MM.1S (cell line): ENCODE measurements at regions not wholly inside any gene's neighbourhood (a gene's known extent, or its start where the extent isn't known, plus 50 kb on each side); places are given as distances from the start of the nearest gene placed in this dataset.
"Not testable (repeated sequence)": the region's sequence is repeated elsewhere in the genome, so short reads cannot be mapped to it uniquely, and the experiment has no call there.

Experiments
- DNase-seq: peaks from one replicate; pipeline ENCODE4 v3.0.0-alpha.2; 2015
- H2AFZ ChIP-seq: fragments of 300-600 bp; sonication (generic); 2 replicates; pipeline ENCODE4 v1.6.0; 2016; ENCODE audit warnings: antibody characterized with exemption, low read length
- H3F3A ChIP-seq: fragments of 300-600 bp; sonication (generic); 2 replicates; pipeline ENCODE4 v1.6.1; 2016; ENCODE audit warnings: mild to moderate bottlenecking, antibody characterized with exemption, low read length, moderate library complexity, mixed read lengths; ENCODE audit not compliant: insufficient read depth
- H3K27ac ChIP-seq: fragments of 300-600 bp; sonication (generic); 2 replicates; pipeline ENCODE4 v1.5.1; 2016; ENCODE audit warnings: mild to moderate bottlenecking, low read length
- H3K27me3 ChIP-seq: fragments of 300-600 bp; sonication (generic); replicated peaks from 2 replicates; pipeline ENCODE4 v1.6.0; 2016; ENCODE audit warnings: low read length; ENCODE audit not compliant: insufficient read depth
- H3K36me3 ChIP-seq: fragments of 300-600 bp; sonication (generic); replicated peaks from 2 replicates; pipeline ENCODE4 v1.6.1; 2016; ENCODE audit warnings: mild to moderate bottlenecking, low read length, mixed read lengths; ENCODE audit not compliant: insufficient read depth
- H3K4me1 ChIP-seq: fragments of 300-600 bp; sonication (generic); 2 replicates; pipeline ENCODE4 v1.6.1; 2016; ENCODE audit warnings: low read length, mixed read lengths
- H3K4me2 ChIP-seq: fragments of 300-600 bp; sonication (generic); 2 replicates; pipeline ENCODE4 v1.6.0; 2016; ENCODE audit warnings: low read depth, low read length
- H3K4me3 ChIP-seq: fragments of 300-600 bp; sonication (generic); 2 replicates; pipeline ENCODE4 v1.5.1; 2016; ENCODE audit warnings: low read length, mixed read lengths
- H3K79me2 ChIP-seq: fragments of 300-600 bp; sonication (generic); 2 replicates; pipeline ENCODE4 v1.6.1; 2016; ENCODE audit warnings: mixed run types, low read length, mixed read lengths
- H3K9ac ChIP-seq: fragments of 300-600 bp; sonication (generic); 2 replicates; pipeline ENCODE4 v1.6.1; 2016; ENCODE audit warnings: low read length, mixed read lengths
- H3K9me2 ChIP-seq: fragments of 300-600 bp; sonication (generic); replicated peaks from 2 replicates; pipeline ENCODE4 v1.6.1; 2016; ENCODE audit warnings: mild to moderate bottlenecking, low read length, mixed read lengths; ENCODE audit not compliant: insufficient read depth
- H3K9me3 ChIP-seq: fragments of 300-600 bp; sonication (generic); replicated peaks from 2 replicates; pipeline ENCODE4 v1.6.1; 2016; ENCODE audit warnings: mild to moderate bottlenecking, low read length, mixed read lengths; ENCODE audit not compliant: insufficient read depth
- H4K20me1 ChIP-seq: fragments of 300-600 bp; sonication (generic); 2 replicates; pipeline ENCODE4 v1.6.1; 2016; ENCODE audit warnings: mild to moderate bottlenecking, low read length, moderate library complexity, mixed read lengths; ENCODE audit not compliant: insufficient read depth
- EZH2 ChIP-seq: fragments of 300-600 bp; sonication (generic); optimal IDR thresholded peaks from 2 replicates; pipeline ENCODE3; 2017; ENCODE audit warnings: low read depth, mild to moderate bottlenecking, antibody characterized with exemption, low read length, mixed read lengths
- EZH2phosphoT487 ChIP-seq: fragments of 300-600 bp; sonication (generic); IDR thresholded peaks from 2 replicates; pipeline ENCODE4 v1.6.1; 2018; ENCODE audit warnings: antibody characterized with exemption, low read length
- TF ChIP-seq, protein P1 (sequence below): fragments of 300-600 bp; sonication (generic); IDR thresholded peaks from 2 replicates; pipeline ENCODE4 v1.5.1; 2016; ENCODE audit warnings: antibody characterized with exemption, low read length, mixed read lengths

DNA sequence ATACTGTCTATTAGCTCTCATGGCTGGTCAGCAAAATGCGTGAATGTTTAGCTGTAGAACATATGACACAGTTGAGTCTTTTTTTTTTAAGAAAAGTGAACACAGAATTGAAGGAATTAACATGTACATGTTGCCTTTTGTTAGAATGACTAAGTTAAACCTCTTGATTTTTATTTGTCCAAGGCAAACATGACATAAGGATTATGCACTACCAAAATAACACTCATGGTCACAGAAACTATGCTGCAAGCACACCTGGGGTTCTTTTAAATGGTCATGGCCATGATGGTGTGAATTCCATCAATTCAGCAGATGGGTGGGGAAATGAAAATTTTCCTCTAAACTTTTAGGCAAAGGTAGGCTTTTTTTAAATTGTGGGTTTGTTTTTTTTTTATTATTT is 80.1 kb upstream of the CXCL13 start:
- no peak overlapping the region for H3K4me2 ChIP-seq
- no peaks in the 10 kb centered on the region for H3K9me2 ChIP-seq
- H3K4me3 ChIP-seq = no peak overlapping the region

DNA sequence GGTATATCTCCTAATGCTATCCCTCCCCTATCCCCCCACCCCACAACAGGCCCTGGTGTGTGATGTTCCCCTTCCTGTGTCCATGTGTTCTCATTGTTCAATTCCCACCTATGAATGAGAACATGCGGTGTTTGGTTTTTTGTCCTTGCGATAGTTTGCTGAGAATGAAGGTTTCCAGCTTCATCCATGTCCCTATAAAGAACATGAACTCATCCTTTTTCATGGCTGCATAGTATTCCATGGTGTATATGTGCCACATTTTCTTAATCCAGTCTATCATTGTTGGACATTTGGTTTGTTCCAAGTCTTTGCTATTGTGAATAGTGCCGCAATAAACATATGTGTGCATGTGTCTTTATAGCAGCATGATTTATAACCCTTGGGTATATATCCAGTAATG is 77.7 kb upstream of the CXCL13 start:
- H3K27ac ChIP-seq, H3K4me1 ChIP-seq, H3K36me3 ChIP-seq, DNase-seq, H3F3A ChIP-seq, H3K4me2 ChIP-seq, H3K27me3 ChIP-seq, H2AFZ ChIP-seq, H3K79me2 ChIP-seq, H3K4me3 ChIP-seq, H3K9ac ChIP-seq, H3K9me2 ChIP-seq, H4K20me1 ChIP-seq, H3K9me3 ChIP-seq: not testable (repeated sequence)

More for the DNA sequence above, 80.1 kb upstream of the CXCL13 start:
- Histone ChIP-seq H3K9ac (no peak overlapping the region), H4K20me1 (no peaks in the 10 kb centered on the region), H3K27me3 (no peaks in the 10 kb centered on the region), H3K36me3 (no peaks in the 10 kb centered on the region), H2AFZ (no peak overlapping the region), H3K9me3 (no peaks in the 10 kb centered on the region), H3K79me2 (no peaks in the 10 kb centered on the region), H3F3A (no peaks in the 10 kb centered on the region), H3K27ac (no peak overlapping the region), H3K4me1 (no peaks in the 10 kb centered on the region)
- TF ChIP-seq, protein P1, sequence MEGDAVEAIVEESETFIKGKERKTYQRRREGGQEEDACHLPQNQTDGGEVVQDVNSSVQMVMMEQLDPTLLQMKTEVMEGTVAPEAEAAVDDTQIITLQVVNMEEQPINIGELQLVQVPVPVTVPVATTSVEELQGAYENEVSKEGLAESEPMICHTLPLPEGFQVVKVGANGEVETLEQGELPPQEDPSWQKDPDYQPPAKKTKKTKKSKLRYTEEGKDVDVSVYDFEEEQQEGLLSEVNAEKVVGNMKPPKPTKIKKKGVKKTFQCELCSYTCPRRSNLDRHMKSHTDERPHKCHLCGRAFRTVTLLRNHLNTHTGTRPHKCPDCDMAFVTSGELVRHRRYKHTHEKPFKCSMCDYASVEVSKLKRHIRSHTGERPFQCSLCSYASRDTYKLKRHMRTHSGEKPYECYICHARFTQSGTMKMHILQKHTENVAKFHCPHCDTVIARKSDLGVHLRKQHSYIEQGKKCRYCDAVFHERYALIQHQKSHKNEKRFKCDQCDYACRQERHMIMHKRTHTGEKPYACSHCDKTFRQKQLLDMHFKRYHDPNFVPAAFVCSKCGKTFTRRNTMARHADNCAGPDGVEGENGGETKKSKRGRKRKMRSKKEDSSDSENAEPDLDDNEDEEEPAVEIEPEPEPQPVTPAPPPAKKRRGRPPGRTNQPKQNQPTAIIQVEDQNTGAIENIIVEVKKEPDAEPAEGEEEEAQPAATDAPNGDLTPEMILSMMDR = no peak
- no peak for DNase-seq

DNA sequence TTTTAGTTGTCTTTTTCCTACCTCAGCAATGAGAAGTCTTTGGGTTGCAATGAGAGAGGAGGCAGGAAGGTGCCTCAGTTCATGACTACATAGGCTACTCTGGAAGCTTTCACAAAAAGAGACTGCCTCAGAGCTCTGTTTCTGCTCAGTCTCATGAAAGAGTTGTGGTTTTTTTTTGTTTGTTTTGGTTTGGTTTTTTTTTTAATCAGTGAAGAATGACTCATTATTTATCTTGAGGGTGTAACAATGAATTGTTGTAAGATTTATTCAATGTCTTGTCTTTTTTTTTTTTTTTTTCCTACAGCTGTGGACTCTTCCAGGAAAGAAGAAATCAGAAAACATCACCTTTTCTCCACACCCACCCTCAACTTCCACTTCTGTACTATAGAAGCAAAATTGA is 67.5 kb upstream of the CXCL13 start:
- H3K27me3 ChIP-seq = no peaks in the 10 kb centered on the region
- no peak overlapping the region for H3K4me3 ChIP-seq
- no peak overlapping the region for H3K9ac ChIP-seq
- H3K79me2 ChIP-seq = no peaks in the 10 kb centered on the region
- peaks cover 11% of the 10 kb centered on the region for H3F3A ChIP-seq
- no peaks in the 10 kb centered on the region for H4K20me1 ChIP-seq
- H2AFZ ChIP-seq = no peak overlapping the region
- no peak overlapping the region for H3K27ac ChIP-seq
- no peaks in the 10 kb centered on the region for H3K9me2 ChIP-seq
- DNase-seq = peak; percentile 58
- H3K4me2 ChIP-seq = peak overlapping the region; percentile 36
- no peaks in the 10 kb centered on the region for H3K9me3 ChIP-seq
- peaks cover 23% of the 10 kb centered on the region for H3K4me1 ChIP-seq
- TF ChIP-seq EZH2 (no peak), EZH2phosphoT487 (no peak)
- TF ChIP-seq, protein P1 = no peak
- no peaks in the 10 kb centered on the region for H3K36me3 ChIP-seq

DNA sequence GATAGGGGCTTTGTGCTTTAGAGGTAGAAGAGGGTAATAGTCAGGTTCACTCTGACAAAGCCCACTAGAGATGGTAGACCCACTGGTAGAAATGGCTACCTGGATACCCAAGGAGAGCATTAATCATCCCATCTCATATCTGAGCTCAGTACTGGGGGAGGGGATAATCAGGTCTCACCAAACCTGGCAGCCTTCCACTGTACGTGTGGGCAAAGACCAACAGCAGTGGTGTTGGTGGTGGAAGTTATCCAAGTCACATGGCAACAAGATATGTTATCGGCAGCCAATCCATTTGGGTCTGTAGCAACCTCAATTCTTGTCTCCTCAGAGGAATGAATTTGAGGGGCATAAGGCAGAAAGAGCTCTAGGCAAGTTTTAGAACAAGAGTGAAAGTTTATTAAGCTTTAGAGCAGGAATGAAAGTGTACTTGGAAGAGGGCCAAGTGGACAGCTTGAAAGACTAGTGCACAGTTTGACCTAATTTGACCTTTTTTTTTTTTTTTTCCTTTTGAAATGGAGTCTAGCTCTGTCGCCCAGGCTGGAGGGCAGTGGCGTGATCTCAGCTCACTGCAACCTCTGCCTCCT is 67.0 kb upstream of the CXCL13 start:
- DNase-seq = peak; percentile 53
- H3K27ac ChIP-seq = no peak overlapping the region
- peaks cover 23% of the 10 kb centered on the region for H3K4me1 ChIP-seq
- no peak overlapping the region for H3K9ac ChIP-seq
- TF ChIP-seq, protein P1 = no peak
- no peak for TF ChIP-seq EZH2phosphoT487
- no peak for TF ChIP-seq EZH2
- no peaks in the 10 kb centered on the region for H3K9me3 ChIP-seq
- H3K79me2 ChIP-seq = no peaks in the 10 kb centered on the region
- no peaks in the 10 kb centered on the region for H3K9me2 ChIP-seq
- H3F3A ChIP-seq = peaks cover 11% of the 10 kb centered on the region
- peak overlapping the region; percentile 36 for H3K4me2 ChIP-seq
- no peaks in the 10 kb centered on the region for H4K20me1 ChIP-seq
- no peak overlapping the region for H2AFZ ChIP-seq
- no peaks in the 10 kb centered on the region for H3K27me3 ChIP-seq
- H3K36me3 ChIP-seq = no peaks in the 10 kb centered on the region
- no peak overlapping the region for H3K4me3 ChIP-seq
